ENCODE measurements at regions not wholly inside any gene's neighbourhood (a gene's known extent, or its start where the extent isn't known, plus 50 kb on each side); places are given as distances from the start of the nearest gene placed in this dataset.

GRCh38 chr5:103847060-103847459 lies 284.5 kb upstream of the NUDT12 start:
- TF ChIP-seq GATA3 (IDR thresholded peaks at IDR 0.05; ENCODE audit: low read depth, low read length) (no peak), GATA2 (IDR thresholded peaks at IDR 0.05; ENCODE audit: low read depth, low read length) (no peak)

GRCh38 chr5:103842936-103843335 lies 280.3 kb upstream of the NUDT12 start:
- TF ChIP-seq GATA3 (IDR thresholded peaks at IDR 0.05; ENCODE audit: low read depth, low read length) (no peak), GATA2 (IDR thresholded peaks at IDR 0.05; ENCODE audit: low read depth, low read length) (no peak)

- TF ChIP-seq GATA2 (IDR thresholded peaks at IDR 0.05; ENCODE audit: low read depth, low read length) (no peak), GATA3 (IDR thresholded peaks at IDR 0.05; ENCODE audit: low read depth, low read length) (no peak)
Observed at GRCh38 chr5:103840600-103840999, 278.0 kb upstream of the NUDT12 start.

- TF ChIP-seq GATA3 (IDR thresholded peaks at IDR 0.05; ENCODE audit: low read depth, low read length), result no peak
Observed at GRCh38 chr5:103834216-103834615, 271.6 kb upstream of the NUDT12 start.

- TF ChIP-seq GATA2 (IDR thresholded peaks at IDR 0.05; ENCODE audit: low read depth, low read length) (no peak), GATA3 (IDR thresholded peaks at IDR 0.05; ENCODE audit: low read depth, low read length) (no peak)
Observed at GRCh38 chr5:103829585-103829984, 267.0 kb upstream of the NUDT12 start.

- TF ChIP-seq GATA3 (IDR thresholded peaks at IDR 0.05; ENCODE audit: low read depth, low read length) (no peak), GATA2 (IDR thresholded peaks at IDR 0.05; ENCODE audit: low read depth, low read length) (no peak)
Observed at GRCh38 chr5:103827976-103828375, 265.4 kb upstream of the NUDT12 start.

GRCh38 chr5:103821361-103821760 lies 258.8 kb upstream of the NUDT12 start:
- TF ChIP-seq GATA2 (IDR thresholded peaks at IDR 0.05; ENCODE audit: low read depth, low read length) (no peak), GATA3 (IDR thresholded peaks at IDR 0.05; ENCODE audit: low read depth, low read length) (no peak)

GRCh38 chr5:103808464-103809106 lies 246.0 kb upstream of the NUDT12 start:
- TF ChIP-seq GATA3 (IDR thresholded peaks at IDR 0.05; ENCODE audit: low read depth, low read length) (no peak), GATA2 (IDR thresholded peaks at IDR 0.05; ENCODE audit: low read depth, low read length) (no peak)

- no peak for TF ChIP-seq GATA3 (IDR thresholded peaks at IDR 0.05; ENCODE audit: low read depth, low read length)
- TF ChIP-seq GATA2 (IDR thresholded peaks at IDR 0.05; ENCODE audit: low read depth, low read length), result no peak
Observed at GRCh38 chr5:103804711-103805110, 242.1 kb upstream of the NUDT12 start.

- TF ChIP-seq GATA2 (IDR thresholded peaks at IDR 0.05; ENCODE audit: low read depth, low read length) (no peak), GATA3 (IDR thresholded peaks at IDR 0.05; ENCODE audit: low read depth, low read length) (no peak)
Observed at GRCh38 chr5:103801681-103802080, 239.1 kb upstream of the NUDT12 start.

- TF ChIP-seq GATA2 (IDR thresholded peaks at IDR 0.05; ENCODE audit: low read depth, low read length) (no peak), GATA3 (IDR thresholded peaks at IDR 0.05; ENCODE audit: low read depth, low read length) (no peak)
Observed at GRCh38 chr5:103800741-103801495, 238.3 kb upstream of the NUDT12 start.

GRCh38 chr5:103793595-103794182 lies 231.1 kb upstream of the NUDT12 start:
- no peak for TF ChIP-seq GATA2 (IDR thresholded peaks at IDR 0.05; ENCODE audit: low read depth, low read length)
- no peak for TF ChIP-seq GATA3 (IDR thresholded peaks at IDR 0.05; ENCODE audit: low read depth, low read length)

- TF ChIP-seq GATA2 (IDR thresholded peaks at IDR 0.05; ENCODE audit: low read depth, low read length) (no peak), GATA3 (IDR thresholded peaks at IDR 0.05; ENCODE audit: low read depth, low read length) (no peak)
Observed at GRCh38 chr5:103785569-103785968, 223.0 kb upstream of the NUDT12 start.

GRCh38 chr5:103783669-103784068 lies 221.1 kb upstream of the NUDT12 start:
- TF ChIP-seq GATA2 (IDR thresholded peaks at IDR 0.05; ENCODE audit: low read depth, low read length), result no peak
- no peak for TF ChIP-seq GATA3 (IDR thresholded peaks at IDR 0.05; ENCODE audit: low read depth, low read length)

- TF ChIP-seq GATA2 (IDR thresholded peaks at IDR 0.05; ENCODE audit: low read depth, low read length), result no peak
- no peak for TF ChIP-seq GATA3 (IDR thresholded peaks at IDR 0.05; ENCODE audit: low read depth, low read length)
Observed at GRCh38 chr5:103780794-103781193, 218.2 kb upstream of the NUDT12 start.
